GM23338 (cell line): ENCODE measurements at regions not wholly inside any gene's neighbourhood (a gene's known extent, or its start where the extent isn't known, plus 50 kb on each side); places are given as distances from the start of the nearest gene placed in this dataset.

Experiments used
- ATAC-seq: fragments of 200-7000 bp; cut with Tn5 transposase; 3 replicates; pipeline ENCODE4 v1.9.1; 2020
- DNase-seq: peaks from one replicate; pipeline ENCODE4 v3.0.0-alpha.2; 2015; ENCODE audit warnings: low spot score
- H2AFZ ChIP-seq: fragments of 200-600 bp; sonication (generic); 2 replicates; pipeline ENCODE4 v1.8.0; 2016; ENCODE audit warnings: antibody characterized with exemption, mild to moderate bottlenecking, moderate library complexity
- H3F3A ChIP-seq: fragments of 200-600 bp; sonication (generic); replicated peaks from 2 replicates; pipeline ENCODE4 v1.8.0; 2017; ENCODE audit warnings: antibody characterized with exemption, mixed run types, low read depth
- H3K27ac ChIP-seq: fragments of 200-600 bp; sonication (generic); 2 replicates; pipeline ENCODE4 v1.6.1; 2016; ENCODE audit warnings: low read depth
- H3K27me3 ChIP-seq: fragments of 200-600 bp; sonication (generic); 2 replicates; pipeline ENCODE4 v1.8.0; 2016; ENCODE audit warnings: mild to moderate bottlenecking, mixed run types, moderate library complexity; ENCODE audit not compliant: insufficient read depth
- H3K36me3 ChIP-seq: fragments of 200-600 bp; sonication (generic); 2 replicates; pipeline ENCODE4 v1.8.0; 2016; ENCODE audit warnings: mild to moderate bottlenecking; ENCODE audit not compliant: insufficient read depth
- H3K4me1 ChIP-seq: fragments of 200-600 bp; sonication (generic); 2 replicates; pipeline ENCODE4 v1.8.0; 2016; ENCODE audit warnings: mild to moderate bottlenecking, moderate library complexity; ENCODE audit not compliant: insufficient read depth
- H3K4me2 ChIP-seq: fragments of 200-600 bp; sonication (generic); 2 replicates; pipeline ENCODE4 v1.7.1; 2017; ENCODE audit warnings: mixed run types
- H3K4me3 ChIP-seq: fragments of 200-600 bp; sonication (generic); 2 replicates; pipeline ENCODE4 v1.6.1; 2016; ENCODE audit warnings: mixed run types
- H3K79me2 ChIP-seq: fragments of 200-600 bp; sonication (generic); replicated peaks from 2 replicates; pipeline ENCODE4 v1.8.0; 2017; ENCODE audit warnings: mild to moderate bottlenecking; ENCODE audit not compliant: insufficient read depth
- H3K9me2 ChIP-seq: fragments of 200-600 bp; sonication (generic); 2 replicates; pipeline ENCODE4 v1.8.0; 2017; ENCODE audit not compliant: insufficient read depth
- H4K20me1 ChIP-seq: fragments of 200-600 bp; sonication (generic); replicated peaks from 2 replicates; pipeline ENCODE4 v1.8.0; 2017; ENCODE audit warnings: mild to moderate bottlenecking; ENCODE audit not compliant: insufficient read depth
- H3K27ac Mint-ChIP-seq: 2 replicates; pipeline ENCODE4 v1.8.0; 2020; ENCODE audit warnings: inconsistent platforms, mild to moderate bottlenecking, moderate library complexity, mixed read lengths
- H3K27me3 Mint-ChIP-seq: 3 replicates; pipeline ENCODE4 v1.8.0; 2022; ENCODE audit warnings: low read depth, mild to moderate bottlenecking, moderate library complexity, mixed read lengths, inconsistent platforms; ENCODE audit not compliant: insufficient read depth, poor library complexity
- H3K36me3 Mint-ChIP-seq: 3 replicates; pipeline ENCODE4 v1.8.0; 2021; ENCODE audit warnings: low read depth, mild to moderate bottlenecking, inconsistent platforms, moderate library complexity, mixed read lengths
- H3K4me1 Mint-ChIP-seq: 3 replicates; pipeline ENCODE4 v1.8.0; 2020; ENCODE audit warnings: mild to moderate bottlenecking, inconsistent platforms, mixed read lengths
- H3K4me3 Mint-ChIP-seq: 3 replicates; pipeline ENCODE4 v1.8.0; 2021; ENCODE audit warnings: moderate library complexity, mild to moderate bottlenecking, inconsistent platforms, mixed read lengths
- H3K9me3 Mint-ChIP-seq: 3 replicates; pipeline ENCODE4 v1.8.0; 2020; ENCODE audit warnings: moderate library complexity, mild to moderate bottlenecking, inconsistent platforms, mixed read lengths
- CREB1 ChIP-seq: fragments of 250-450 bp; sonication (Bioruptor Pico); IDR thresholded peaks from 2 replicates; pipeline ENCODE4 v1.5.0; 2020; ENCODE audit warnings: low read depth, mild to moderate bottlenecking, moderate library complexity
- CTCF ChIP-seq, 2 experiments: fragments of 200-600 bp in 1 of 2; sonication (generic) in 1 of 2; conservative IDR thresholded peaks; 2 replicates each; pipeline versions ENCODE4 v1.5.1 to v1.6.1; 2016 to 2017; ENCODE audit warnings: antibody characterized with exemption in 2 of 2, low read depth in 2 of 2, mild to moderate bottlenecking in 2 of 2, moderate library complexity in 1 of 2
- EZH2phosphoT487 ChIP-seq: fragments of 200-600 bp; sonication (generic); IDR thresholded peaks from one replicate; pipeline ENCODE4 v1.8.1; 2018; ENCODE audit warnings: antibody characterized with exemption; ENCODE audit not compliant: unreplicated experiment
- POLR2AphosphoS5 ChIP-seq: IDR thresholded peaks from 2 replicates; pipeline ENCODE4 v1.6.1; 2016; ENCODE audit warnings: antibody characterized with exemption, low read depth
- STAT1 ChIP-seq: IDR thresholded peaks from one replicate; pipeline ENCODE4 v1.6.1; 2016; ENCODE audit warnings: antibody characterized with exemption; ENCODE audit not compliant: unreplicated experiment
- ZNF462 ChIP-seq: fragments of 250-450 bp; sonication (Bioruptor Pico); IDR thresholded peaks from 2 replicates; pipeline ENCODE4 v1.5.0; 2020; ENCODE audit warnings: mild to moderate bottlenecking, moderate library complexity

DNA sequence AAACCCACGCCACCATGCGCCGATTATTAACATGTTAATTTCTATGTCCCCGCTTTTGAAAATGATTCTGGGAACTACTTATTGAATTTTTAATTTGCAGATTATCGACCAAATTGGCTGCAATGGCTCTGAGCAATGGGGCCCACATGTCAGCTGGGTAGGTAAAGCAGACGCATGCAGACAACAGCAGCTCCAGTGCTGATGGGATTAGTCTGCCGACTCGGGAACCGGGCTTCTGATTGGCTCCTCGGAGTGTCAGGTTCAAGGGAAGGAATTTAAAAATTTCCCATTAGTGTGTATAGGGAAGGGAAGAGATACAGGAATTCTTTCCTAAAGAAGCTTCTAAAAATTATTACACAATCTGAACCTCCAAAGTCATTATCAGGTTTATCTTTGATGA lies 77.4 kb upstream of the PPARGC1A start (continued):
- TF ChIP-seq ZNF462 (CRISPR knock-in tag) (no peak), POLR2AphosphoS5 (no peak), CREB1 (CRISPR knock-in tag) (no peak)

DNA sequence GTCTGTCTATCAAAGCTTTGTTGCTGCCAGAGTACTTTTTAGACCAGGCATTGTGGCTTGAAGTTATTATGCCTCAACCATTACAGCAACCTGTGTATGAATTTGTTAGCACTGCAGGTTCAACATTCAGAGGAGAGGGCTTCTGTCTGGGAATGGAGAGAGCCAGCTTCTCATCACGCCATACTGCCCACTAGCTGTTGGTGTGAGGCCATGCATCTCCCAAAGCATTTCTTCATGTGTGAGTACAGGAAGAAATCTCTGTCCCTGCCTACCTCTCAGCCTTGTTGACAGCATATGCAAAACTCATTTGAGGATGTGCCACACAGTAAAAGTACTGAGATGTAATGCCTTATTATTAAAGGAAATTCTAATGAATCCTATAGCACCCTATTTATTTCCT lies 76.9 kb upstream of the PPARGC1A start:
- no peaks in the 10 kb centered on the region for H3F3A ChIP-seq
- Mint-ChIP-seq H3K4me1 (peaks cover 17% of the 10 kb centered on the region), H3K27ac (no peak overlapping the region), H3K27me3 (peaks cover 5% of the 10 kb centered on the region), H3K36me3 (no peaks in the 10 kb centered on the region), H3K4me3 (no peak overlapping the region), H3K9me3 (no peaks in the 10 kb centered on the region)
- no peaks in the 10 kb centered on the region for H4K20me1 ChIP-seq
- no peaks in the 10 kb centered on the region for H3K79me2 ChIP-seq
- peaks cover 15% of the 10 kb centered on the region; the same call in 1 of the 2 replicates for H3K9me2 ChIP-seq
- no peak for TF ChIP-seq EZH2phosphoT487
- TF ChIP-seq STAT1, result no peak
- TF ChIP-seq CREB1 (CRISPR knock-in tag), result no peak
- peak; percentile 69 to 86 for TF ChIP-seq CTCF (conservative IDR thresholded peaks at IDR 0.05; ENCODE audit: low read depth in 2 of 2)
- no peak overlapping the region for H3K4me3 ChIP-seq
- DNase-seq (peak; percentile 67), ATAC-seq (peak; percentile 88)
- H2AFZ ChIP-seq, result no peak overlapping the region
- H3K27ac ChIP-seq, result no peak overlapping the region
- no peaks in the 10 kb centered on the region for H3K36me3 ChIP-seq
- no peak overlapping the region for H3K4me2 ChIP-seq
- peaks cover 4% of the 10 kb centered on the region; the same call in 1 of the 2 replicates for H3K4me1 ChIP-seq
- no peaks in the 10 kb centered on the region for H3K27me3 ChIP-seq
